Transverse colon (tissue), 4 donors: ENCODE measurements at regions not wholly inside any gene's neighbourhood (a gene's known extent, or its start where the extent isn't known, plus 50 kb on each side); places are given as distances from the start of the nearest gene placed in this dataset.

Experiments
- EP300 ChIP-seq: sonication (generic); formaldehyde crosslinking; IDR thresholded peaks from one replicate; pipeline ENCODE4 v1.6.1; 2017; ENCODE audit warnings: antibody characterized with exemption, low read depth
- POLR2A ChIP-seq: fragments of 450-650 bp; IDR thresholded peaks from one replicate; pipeline ENCODE4 v1.6.1; 2016; ENCODE audit warnings: antibody characterized with exemption, mild to moderate bottlenecking, moderate library complexity
- POLR2AphosphoS5 ChIP-seq, 3 donors: sonication (generic); formaldehyde crosslinking; IDR thresholded peaks; one replicate each; pipeline ENCODE4 v1.6.1; 2016; ENCODE audit warnings: antibody characterized with exemption in 3 of 3
- TF ChIP-seq, protein P1 (sequence below), 5 experiments: fragments of 200-600 bp in 3 of 5; fragments of 450-650 bp in 2 of 5; sonication (generic) in 3 of 5; IDR thresholded peaks; 1 replicate in 2 of 5; 2 replicates in 3 of 5; pipeline ENCODE4 v1.5.1; 2016 to 2017; ENCODE audit warnings: antibody characterized with exemption in 5 of 5, inconsistent platforms in 3 of 5, mild to moderate bottlenecking in 2 of 5, moderate library complexity in 1 of 5

DNA sequence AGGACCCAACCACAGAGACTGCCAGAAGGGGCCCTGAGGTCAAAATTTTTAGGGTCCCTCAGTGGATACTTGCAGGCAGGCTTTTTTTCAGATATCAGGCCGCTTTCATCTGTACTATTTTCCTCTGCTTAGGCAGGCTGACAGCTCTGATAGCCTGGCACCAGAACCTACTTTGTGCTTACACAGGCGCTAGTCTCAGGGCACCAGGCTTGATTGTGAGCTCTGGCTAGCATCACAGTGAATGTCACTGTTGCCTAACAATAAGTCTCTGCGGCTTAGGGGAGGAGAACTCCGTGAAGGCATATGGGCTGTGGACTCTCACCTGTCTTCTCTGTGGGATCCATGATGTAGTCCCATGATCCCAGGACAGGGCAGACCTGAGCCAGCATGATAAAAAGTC, 738.1 kb upstream of the TSPY4 start:
- TF ChIP-seq, protein P1, sequence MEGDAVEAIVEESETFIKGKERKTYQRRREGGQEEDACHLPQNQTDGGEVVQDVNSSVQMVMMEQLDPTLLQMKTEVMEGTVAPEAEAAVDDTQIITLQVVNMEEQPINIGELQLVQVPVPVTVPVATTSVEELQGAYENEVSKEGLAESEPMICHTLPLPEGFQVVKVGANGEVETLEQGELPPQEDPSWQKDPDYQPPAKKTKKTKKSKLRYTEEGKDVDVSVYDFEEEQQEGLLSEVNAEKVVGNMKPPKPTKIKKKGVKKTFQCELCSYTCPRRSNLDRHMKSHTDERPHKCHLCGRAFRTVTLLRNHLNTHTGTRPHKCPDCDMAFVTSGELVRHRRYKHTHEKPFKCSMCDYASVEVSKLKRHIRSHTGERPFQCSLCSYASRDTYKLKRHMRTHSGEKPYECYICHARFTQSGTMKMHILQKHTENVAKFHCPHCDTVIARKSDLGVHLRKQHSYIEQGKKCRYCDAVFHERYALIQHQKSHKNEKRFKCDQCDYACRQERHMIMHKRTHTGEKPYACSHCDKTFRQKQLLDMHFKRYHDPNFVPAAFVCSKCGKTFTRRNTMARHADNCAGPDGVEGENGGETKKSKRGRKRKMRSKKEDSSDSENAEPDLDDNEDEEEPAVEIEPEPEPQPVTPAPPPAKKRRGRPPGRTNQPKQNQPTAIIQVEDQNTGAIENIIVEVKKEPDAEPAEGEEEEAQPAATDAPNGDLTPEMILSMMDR (IDR thresholded peaks at IDR 0.05), result no peak
- TF ChIP-seq POLR2AphosphoS5 (IDR thresholded peaks at IDR 0.05) (peak in 1 of 3 donors; percentile 65), POLR2A (no peak), EP300 (no peak)
